ENCODE measurements at regions not wholly inside any gene's neighbourhood (a gene's known extent, or its start where the extent isn't known, plus 50 kb on each side); places are given as distances from the start of the nearest gene placed in this dataset.

GRCh38 chr3:187833799-187834578 is 88.7 kb upstream of the BCL6 start:
- H3K4me3 Mint-ChIP-seq = no peak overlapping the region

GRCh38 chr3:187836823-187837770 is 91.8 kb upstream of the BCL6 start:
- Mint-ChIP-seq H3K36me3 (no peaks in the 10 kb centered on the region), H3K9me3 (peaks cover 4% of the 10 kb centered on the region), H3K4me3 (no peak overlapping the region), H3K4me1 (no peaks in the 10 kb centered on the region), H3K27ac (no peak overlapping the region), H3K27me3 (no peaks in the 10 kb centered on the region)
- no peak for ATAC-seq

More at GRCh38 chr3:187833799-187834578, 88.7 kb upstream of the BCL6 start:
- Mint-ChIP-seq H3K36me3 (no peaks in the 10 kb centered on the region), H3K27ac (no peak overlapping the region), H3K9me3 (peaks cover 4% of the 10 kb centered on the region), H3K4me1 (peaks cover 2% of the 10 kb centered on the region), H3K27me3 (no peaks in the 10 kb centered on the region)
- peak; percentile 80 for ATAC-seq

GRCh38 chr3:187838016-187838540 is 92.8 kb upstream of the BCL6 start:
- ATAC-seq = no peak
- Mint-ChIP-seq H3K27me3 (no peaks in the 10 kb centered on the region), H3K4me3 (no peak overlapping the region), H3K27ac (no peak overlapping the region), H3K4me1 (no peaks in the 10 kb centered on the region), H3K9me3 (peaks cover 4% of the 10 kb centered on the region), H3K36me3 (no peaks in the 10 kb centered on the region)

- H3K36me3 Mint-ChIP-seq = no peaks in the 10 kb centered on the region
- no peaks in the 10 kb centered on the region for H3K4me1 Mint-ChIP-seq
- peaks cover 4% of the 10 kb centered on the region for H3K9me3 Mint-ChIP-seq
- ATAC-seq = no peak
- no peak overlapping the region for H3K4me3 Mint-ChIP-seq
- H3K27ac Mint-ChIP-seq = no peak overlapping the region
- peaks cover 11% of the 10 kb centered on the region for H3K27me3 Mint-ChIP-seq
Observed at GRCh38 chr3:187839422-187839821, 94.2 kb upstream of the BCL6 start.

GRCh38 chr3:187840856-187841255 is 95.6 kb upstream of the BCL6 start:
- H3K27me3 Mint-ChIP-seq = peaks cover 11% of the 10 kb centered on the region
- H3K9me3 Mint-ChIP-seq = no peaks in the 10 kb centered on the region
- H3K4me3 Mint-ChIP-seq = no peak overlapping the region
- no peak overlapping the region for H3K27ac Mint-ChIP-seq
- no peaks in the 10 kb centered on the region for H3K4me1 Mint-ChIP-seq
- no peak for ATAC-seq
- no peaks in the 10 kb centered on the region for H3K36me3 Mint-ChIP-seq

GRCh38 chr3:187841560-187841959 is 96.3 kb upstream of the BCL6 start:
- Mint-ChIP-seq H3K36me3 (no peaks in the 10 kb centered on the region), H3K27ac (no peak overlapping the region), H3K4me3 (no peak overlapping the region), H3K27me3 (peaks cover 11% of the 10 kb centered on the region), H3K9me3 (no peaks in the 10 kb centered on the region), H3K4me1 (no peaks in the 10 kb centered on the region)
- ATAC-seq = no peak

GRCh38 chr3:187843654-187844053 is 98.4 kb upstream of the BCL6 start:
- no peak for ATAC-seq
- H3K27ac Mint-ChIP-seq = no peak overlapping the region
- H3K9me3 Mint-ChIP-seq = no peaks in the 10 kb centered on the region
- no peak overlapping the region for H3K4me3 Mint-ChIP-seq
- H3K27me3 Mint-ChIP-seq = peaks cover 11% of the 10 kb centered on the region
- no peaks in the 10 kb centered on the region for H3K4me1 Mint-ChIP-seq
- H3K36me3 Mint-ChIP-seq = no peaks in the 10 kb centered on the region

GRCh38 chr3:187844708-187845107 is 99.4 kb upstream of the BCL6 start:
- ATAC-seq = no peak
- peaks cover 11% of the 10 kb centered on the region for H3K27me3 Mint-ChIP-seq

GRCh38 chr3:187845826-187846225 is 100.6 kb upstream of the BCL6 start:
- no peaks in the 10 kb centered on the region for H3K9me3 Mint-ChIP-seq
- no peaks in the 10 kb centered on the region for H3K36me3 Mint-ChIP-seq
- no peak overlapping the region for H3K27ac Mint-ChIP-seq
- no peaks in the 10 kb centered on the region for H3K4me1 Mint-ChIP-seq
- no peak overlapping the region for H3K4me3 Mint-ChIP-seq
- ATAC-seq = no peak
- peaks cover 11% of the 10 kb centered on the region for H3K27me3 Mint-ChIP-seq

More at GRCh38 chr3:187844708-187845107, 99.4 kb upstream of the BCL6 start:
- Mint-ChIP-seq H3K9me3 (no peaks in the 10 kb centered on the region), H3K4me3 (no peak overlapping the region), H3K36me3 (no peaks in the 10 kb centered on the region), H3K4me1 (no peaks in the 10 kb centered on the region), H3K27ac (no peak overlapping the region)

- Mint-ChIP-seq H3K9me3 (no peaks in the 10 kb centered on the region), H3K4me3 (no peak overlapping the region), H3K4me1 (no peaks in the 10 kb centered on the region), H3K27ac (no peak overlapping the region), H3K27me3 (peaks cover 11% of the 10 kb centered on the region), H3K36me3 (no peaks in the 10 kb centered on the region)
- no peak for ATAC-seq
Observed at GRCh38 chr3:187848401-187848800, 103.1 kb upstream of the BCL6 start.

GRCh38 chr3:187849016-187849654 is 103.9 kb upstream of the BCL6 start:
- Mint-ChIP-seq H3K9me3 (no peaks in the 10 kb centered on the region), H3K4me3 (no peak overlapping the region), H3K27ac (no peak overlapping the region), H3K4me1 (no peaks in the 10 kb centered on the region), H3K36me3 (no peaks in the 10 kb centered on the region), H3K27me3 (peaks cover 3% of the 10 kb centered on the region)
- no peak for ATAC-seq

GRCh38 chr3:187850258-187850921 is 105.1 kb upstream of the BCL6 start:
- Mint-ChIP-seq H3K4me3 (no peak overlapping the region), H3K27ac (no peak overlapping the region), H3K4me1 (no peaks in the 10 kb centered on the region), H3K36me3 (no peaks in the 10 kb centered on the region), H3K9me3 (no peaks in the 10 kb centered on the region), H3K27me3 (no peaks in the 10 kb centered on the region)
- ATAC-seq = no peak

- no peak overlapping the region for H3K4me3 Mint-ChIP-seq
- H3K27me3 Mint-ChIP-seq = no peaks in the 10 kb centered on the region
- no peak overlapping the region for H3K27ac Mint-ChIP-seq
- no peak for ATAC-seq
- H3K9me3 Mint-ChIP-seq = no peaks in the 10 kb centered on the region
- no peaks in the 10 kb centered on the region for H3K36me3 Mint-ChIP-seq
- no peaks in the 10 kb centered on the region for H3K4me1 Mint-ChIP-seq
Observed at GRCh38 chr3:187852842-187853730, 107.8 kb upstream of the BCL6 start.

- no peaks in the 10 kb centered on the region for H3K27me3 Mint-ChIP-seq
- no peaks in the 10 kb centered on the region for H3K4me1 Mint-ChIP-seq
- H3K27ac Mint-ChIP-seq = no peak overlapping the region
- no peaks in the 10 kb centered on the region for H3K36me3 Mint-ChIP-seq
- no peaks in the 10 kb centered on the region for H3K9me3 Mint-ChIP-seq
- no peak overlapping the region for H3K4me3 Mint-ChIP-seq
- no peak for ATAC-seq
Observed at GRCh38 chr3:187855131-187855530, 109.9 kb upstream of the BCL6 start.

All from stimulated activated memory B cell treated with anti-CD40 and anti-IgM and Interleukin-4, amounts not matched to agents 10 μg/mL and 1 μg/mL and 100 μg/mL, for 72 hours (primary cell).